ENCODE measurements at regions not wholly inside any gene's neighbourhood (a gene's known extent, or its start where the extent isn't known, plus 50 kb on each side); places are given as distances from the start of the nearest gene placed in this dataset.
"Not testable (repeated sequence)": the region's sequence is repeated elsewhere in the genome, so short reads cannot be mapped to it uniquely, and the experiment has no call there.

GRCh38 chr18:44579028-44579702 lies 101.5 kb upstream of the SETBP1 start:
- no peak for DNase-seq

GRCh38 chr18:44579745-44580144 lies 100.9 kb upstream of the SETBP1 start:
- DNase-seq = no peak

- DNase-seq = no peak
Observed at GRCh38 chr18:44580159-44580558, 100.5 kb upstream of the SETBP1 start.

GRCh38 chr18:44580782-44581181 lies 99.9 kb upstream of the SETBP1 start:
- not testable (repeated sequence) for DNase-seq

GRCh38 chr18:44582456-44582855 lies 98.2 kb upstream of the SETBP1 start:
- DNase-seq = no peak

- no peak for DNase-seq
Observed at GRCh38 chr18:44584900-44585299, 95.8 kb upstream of the SETBP1 start.

GRCh38 chr18:44586782-44587524 lies 93.7 kb upstream of the SETBP1 start:
- no peak for DNase-seq

GRCh38 chr18:44588508-44588907 lies 92.2 kb upstream of the SETBP1 start:
- DNase-seq = no peak

- no peak for DNase-seq
Observed at GRCh38 chr18:44589693-44590355, 90.9 kb upstream of the SETBP1 start.

- no peak for DNase-seq
Observed at GRCh38 chr18:44590956-44591670, 89.6 kb upstream of the SETBP1 start.

- no peak for DNase-seq
Observed at GRCh38 chr18:44592639-44593038, 88.0 kb upstream of the SETBP1 start.

GRCh38 chr18:44594799-44595467 lies 85.8 kb upstream of the SETBP1 start:
- no peak for DNase-seq

GRCh38 chr18:44597797-44598196 lies 82.9 kb upstream of the SETBP1 start:
- DNase-seq = no peak

GRCh38 chr18:44598514-44598913 lies 82.2 kb upstream of the SETBP1 start:
- no peak for DNase-seq

GRCh38 chr18:44599412-44599811 lies 81.3 kb upstream of the SETBP1 start:
- no peak for DNase-seq

GRCh38 chr18:44601447-44601846 lies 79.2 kb upstream of the SETBP1 start:
- DNase-seq = no peak

GRCh38 chr18:44602380-44602779 lies 78.3 kb upstream of the SETBP1 start:
- no peak for DNase-seq

- no peak for DNase-seq
Observed at GRCh38 chr18:44602845-44603244, 77.8 kb upstream of the SETBP1 start.

- no peak for DNase-seq
Observed at GRCh38 chr18:44609181-44609941, 71.3 kb upstream of the SETBP1 start.

- DNase-seq = no peak
Observed at GRCh38 chr18:44620812-44621211, 59.9 kb upstream of the SETBP1 start.

- DNase-seq = no peak
Observed at GRCh38 chr18:44624052-44624451, 56.6 kb upstream of the SETBP1 start.

- no peak for DNase-seq
Observed at GRCh38 chr18:44625386-44625785, 55.3 kb upstream of the SETBP1 start.
